AG04449 (cell line): ENCODE measurements at regions not wholly inside any gene's neighbourhood (a gene's known extent, or its start where the extent isn't known, plus 50 kb on each side); places are given as distances from the start of the nearest gene placed in this dataset.

Experiments used
- CTCF ChIA-PET: fragments of 350-600 bp; formaldehyde crosslinking; extraction: SDS; loops from one replicate; lab custom pipeline; 2021; ENCODE audit warnings: antibody characterized with exemption; lab: Yijun Ruan, JAX
- POLR2A ChIA-PET: fragments of 400-600, 350-600 bp; formaldehyde crosslinking; extraction: SDS; loops from one replicate; lab custom pipeline; 2020; ENCODE audit warnings: antibody characterized with exemption, inconsistent platforms; lab: Yijun Ruan, JAX
- DNase-seq: peaks from one replicate; pipeline ENCODE4 v3.0.0-alpha.2; 2010; ENCODE audit warnings: low read depth, low spot score
- H3K4me3 ChIP-seq: 2 replicates; pipeline ENCODE4 v1.5.1; 2011; ENCODE audit warnings: low read depth, mild to moderate bottlenecking, control low read depth, low read length
- TF ChIP-seq, protein P1 (sequence below): IDR thresholded peaks from one replicate; pipeline ENCODE4 v1.5.1; 2011; ENCODE audit warnings: mild to moderate bottlenecking, moderate library complexity, low read length, control low read depth, inconsistent platforms; ENCODE audit not compliant: insufficient read depth; ENCODE audit errors: missing control alignments

DNA sequence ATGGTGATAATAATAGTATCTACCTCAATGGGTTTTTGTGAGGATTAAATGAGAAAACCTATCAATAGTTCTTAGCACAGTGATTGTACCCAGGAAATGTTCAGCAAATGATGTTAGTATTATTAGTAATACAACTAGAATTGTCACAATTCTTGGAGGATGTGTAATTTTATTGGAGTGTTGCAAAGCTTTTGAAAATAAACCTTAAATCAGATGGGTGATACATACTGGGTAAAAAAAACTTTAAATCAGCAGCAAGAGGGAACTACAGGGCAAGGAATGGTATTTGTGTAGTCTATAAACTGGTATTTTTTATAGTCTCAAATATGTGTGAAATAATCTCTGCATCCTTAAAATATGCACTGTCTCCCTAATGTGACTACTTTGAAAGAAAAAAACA is 371.6 kb downstream of the PIK3R1 start:
- POLR2A ChIA-PET = no interaction called here
- no peak overlapping the region for H3K4me3 ChIP-seq
- CTCF ChIA-PET = interaction anchor here (1.0 kb wide), 1 partner anchor 32 kb away, joined by 3 read pairs; no protein-coding TSS in a partner anchor
- TF ChIP-seq, protein P1, sequence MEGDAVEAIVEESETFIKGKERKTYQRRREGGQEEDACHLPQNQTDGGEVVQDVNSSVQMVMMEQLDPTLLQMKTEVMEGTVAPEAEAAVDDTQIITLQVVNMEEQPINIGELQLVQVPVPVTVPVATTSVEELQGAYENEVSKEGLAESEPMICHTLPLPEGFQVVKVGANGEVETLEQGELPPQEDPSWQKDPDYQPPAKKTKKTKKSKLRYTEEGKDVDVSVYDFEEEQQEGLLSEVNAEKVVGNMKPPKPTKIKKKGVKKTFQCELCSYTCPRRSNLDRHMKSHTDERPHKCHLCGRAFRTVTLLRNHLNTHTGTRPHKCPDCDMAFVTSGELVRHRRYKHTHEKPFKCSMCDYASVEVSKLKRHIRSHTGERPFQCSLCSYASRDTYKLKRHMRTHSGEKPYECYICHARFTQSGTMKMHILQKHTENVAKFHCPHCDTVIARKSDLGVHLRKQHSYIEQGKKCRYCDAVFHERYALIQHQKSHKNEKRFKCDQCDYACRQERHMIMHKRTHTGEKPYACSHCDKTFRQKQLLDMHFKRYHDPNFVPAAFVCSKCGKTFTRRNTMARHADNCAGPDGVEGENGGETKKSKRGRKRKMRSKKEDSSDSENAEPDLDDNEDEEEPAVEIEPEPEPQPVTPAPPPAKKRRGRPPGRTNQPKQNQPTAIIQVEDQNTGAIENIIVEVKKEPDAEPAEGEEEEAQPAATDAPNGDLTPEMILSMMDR = no peak
- DNase-seq = peak; percentile 62

DNA sequence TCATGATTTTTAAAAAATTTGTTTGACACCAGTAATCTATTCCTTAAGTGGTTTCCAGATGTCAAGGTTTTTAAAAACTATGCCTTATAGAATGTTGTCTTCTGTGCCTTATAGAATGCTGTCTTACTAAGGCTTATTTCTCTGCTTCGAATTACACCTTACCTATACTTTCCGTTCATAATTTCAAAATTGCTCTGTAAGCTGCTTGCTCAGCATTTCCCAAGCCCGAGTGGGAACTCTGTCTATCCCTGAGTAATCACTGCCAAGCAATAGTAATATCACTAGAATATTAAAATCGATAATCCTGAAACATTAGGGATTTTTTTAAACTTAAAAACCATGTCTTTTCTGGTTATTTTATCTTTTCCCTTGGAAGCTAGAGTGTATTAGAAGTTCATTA is 376.3 kb downstream of the PIK3R1 start:
- TF ChIP-seq, protein P1 = no peak
- no peak for DNase-seq
- H3K4me3 ChIP-seq = no peak overlapping the region
- ChIA-PET CTCF (no interaction called here), POLR2A (no interaction called here)

DNA sequence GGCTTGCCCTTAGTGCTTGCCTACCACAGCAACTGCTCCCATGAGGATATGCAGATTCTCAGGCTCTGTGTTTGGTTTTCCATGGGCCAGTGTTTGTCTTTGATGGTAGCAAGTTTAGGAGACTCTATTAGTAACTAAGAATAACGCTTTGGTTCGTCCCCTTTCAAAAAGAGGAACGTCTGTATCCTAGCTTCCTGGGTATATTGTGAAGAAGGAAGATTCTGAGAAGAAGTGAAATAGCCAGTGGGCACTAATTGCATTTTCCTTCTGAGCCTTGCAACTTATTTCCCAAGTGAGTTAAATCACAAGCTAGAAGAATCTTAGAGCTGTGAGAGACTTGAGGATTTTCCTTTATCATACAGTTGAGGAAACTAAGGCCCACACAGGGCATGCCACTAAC is 376.8 kb downstream of the PIK3R1 start:
- DNase-seq = no peak
- ChIA-PET POLR2A (no interaction called here), CTCF (interaction anchor here (0.6 to 1.6 kb wide), 3 partner anchors 70 to 305 kb away, joined by 3 to 5 read pairs (median 3); no protein-coding TSS in a partner anchor)
- TF ChIP-seq, protein P1 = no peak
- no peak overlapping the region for H3K4me3 ChIP-seq

DNA sequence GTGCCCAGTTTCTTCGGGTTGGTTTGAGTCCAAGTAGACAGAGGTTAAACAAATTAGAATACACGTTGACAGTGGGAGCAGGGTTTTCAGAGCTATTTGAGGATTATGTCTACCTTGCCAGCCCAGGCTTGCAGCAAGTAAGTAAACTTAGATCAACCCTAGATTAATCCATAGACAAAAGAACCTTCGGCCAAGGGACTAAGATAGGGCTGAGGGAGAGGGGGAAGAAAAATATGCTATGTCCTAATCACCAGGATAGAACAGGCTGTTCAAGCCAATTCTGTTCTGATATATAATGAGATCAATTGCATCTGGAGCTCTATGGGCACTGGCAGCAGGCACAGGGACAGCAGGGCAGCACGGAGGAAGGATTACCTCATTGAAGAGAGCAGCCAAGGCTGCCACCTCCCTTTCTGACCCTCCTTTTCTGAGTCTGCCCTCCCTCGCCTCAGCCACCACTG is 377.7 kb downstream of the PIK3R1 start:
- no peak for DNase-seq
- POLR2A ChIA-PET = no interaction called here

DNA sequence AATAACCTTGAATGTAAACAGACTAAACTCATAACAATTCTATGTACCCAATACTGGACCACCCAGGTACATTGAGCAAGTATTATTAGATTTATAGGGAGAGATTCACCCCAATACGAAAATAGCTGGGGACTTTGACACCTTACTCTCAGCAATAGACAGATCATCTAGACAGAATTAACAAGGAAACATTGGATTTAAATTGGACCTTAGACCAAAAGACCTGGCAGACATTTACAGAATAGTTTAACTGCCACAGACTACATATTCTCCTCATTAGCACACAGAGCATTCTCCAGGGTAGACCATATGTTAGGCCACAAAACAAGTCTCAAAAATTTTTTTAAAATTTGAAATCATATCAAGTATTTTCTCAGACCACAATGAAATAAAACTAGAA is 397.4 kb downstream of the PIK3R1 start:
- POLR2A ChIA-PET = no interaction called here
- H3K4me3 ChIP-seq = no peak overlapping the region
- no peak for DNase-seq
- CTCF ChIA-PET = interaction anchor here (0.9 kb wide), 1 partner anchor 350 kb away, joined by 3 read pairs; no protein-coding TSS in a partner anchor
- TF ChIP-seq, protein P1 = no peak

More for the DNA sequence above, 377.7 kb downstream of the PIK3R1 start:
- TF ChIP-seq, protein P1 = no peak
- H3K4me3 ChIP-seq = no peak overlapping the region
- CTCF ChIA-PET = interaction anchor here (1.5 to 1.6 kb wide), 2 partner anchors 69 to 306 kb away, joined by 3 to 5 read pairs; no protein-coding TSS in a partner anchor

DNA sequence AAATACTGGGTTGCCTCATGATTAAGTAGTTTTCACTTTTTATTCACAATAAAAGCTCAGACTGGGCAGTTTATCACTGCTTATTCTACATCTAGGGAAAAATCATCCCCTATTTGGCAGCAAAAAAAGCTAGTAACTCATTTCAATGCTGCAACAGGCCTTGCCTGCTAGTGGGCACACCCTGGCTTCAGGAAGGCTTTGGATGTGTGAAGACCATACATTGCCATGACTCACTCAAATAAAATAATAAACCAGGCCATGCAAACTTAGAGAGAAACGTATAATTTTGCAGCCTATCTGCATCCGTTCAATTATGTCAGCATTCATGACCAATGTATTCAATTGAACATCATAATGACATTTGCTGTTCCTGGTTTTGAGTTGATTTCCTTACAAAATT is 402.9 kb downstream of the PIK3R1 start:
- TF ChIP-seq, protein P1 = no peak
- CTCF ChIA-PET = no interaction called here
- H3K4me3 ChIP-seq = no peak overlapping the region
- no peak for DNase-seq
- POLR2A ChIA-PET = no interaction called here
